ENCODE measurements at regions not wholly inside any gene's neighbourhood (a gene's known extent, or its start where the extent isn't known, plus 50 kb on each side); places are given as distances from the start of the nearest gene placed in this dataset.

GRCh38 chr15:38150148-38150547, 102.5 kb upstream of the SPRED1 start:
- no peak for TF ChIP-seq POLR2AphosphoS5 (IDR thresholded peaks at IDR 0.05; ENCODE audit: borderline replicate concordance, low read depth, low read length)
- no peak for TF ChIP-seq EZH2 (IDR thresholded peaks at IDR 0.05)
